Activated naive CD8-positive, alpha-beta T cell (primary cell): ENCODE measurements at regions not wholly inside any gene's neighbourhood (a gene's known extent, or its start where the extent isn't known, plus 50 kb on each side); places are given as distances from the start of the nearest gene placed in this dataset.

Source experiments
- H3K27ac Mint-ChIP-seq: one replicate; pipeline ENCODE4 v1.8.0; 2021; ENCODE audit warnings: mixed read lengths
- H3K27me3 Mint-ChIP-seq: one replicate; pipeline ENCODE4 v1.8.0; 2021; ENCODE audit warnings: mixed read lengths
- H3K36me3 Mint-ChIP-seq: one replicate; pipeline ENCODE4 v1.8.0; 2021; ENCODE audit warnings: mixed read lengths
- H3K4me1 Mint-ChIP-seq: one replicate; pipeline ENCODE4 v1.8.0; 2021; ENCODE audit warnings: low read depth, mixed read lengths
- H3K4me3 Mint-ChIP-seq: one replicate; pipeline ENCODE4 v1.8.0; 2021; ENCODE audit warnings: mild to moderate bottlenecking, mixed read lengths
- H3K9me3 Mint-ChIP-seq: one replicate; pipeline ENCODE4 v1.8.0; 2021; ENCODE audit warnings: low read depth, mixed read lengths

DNA sequence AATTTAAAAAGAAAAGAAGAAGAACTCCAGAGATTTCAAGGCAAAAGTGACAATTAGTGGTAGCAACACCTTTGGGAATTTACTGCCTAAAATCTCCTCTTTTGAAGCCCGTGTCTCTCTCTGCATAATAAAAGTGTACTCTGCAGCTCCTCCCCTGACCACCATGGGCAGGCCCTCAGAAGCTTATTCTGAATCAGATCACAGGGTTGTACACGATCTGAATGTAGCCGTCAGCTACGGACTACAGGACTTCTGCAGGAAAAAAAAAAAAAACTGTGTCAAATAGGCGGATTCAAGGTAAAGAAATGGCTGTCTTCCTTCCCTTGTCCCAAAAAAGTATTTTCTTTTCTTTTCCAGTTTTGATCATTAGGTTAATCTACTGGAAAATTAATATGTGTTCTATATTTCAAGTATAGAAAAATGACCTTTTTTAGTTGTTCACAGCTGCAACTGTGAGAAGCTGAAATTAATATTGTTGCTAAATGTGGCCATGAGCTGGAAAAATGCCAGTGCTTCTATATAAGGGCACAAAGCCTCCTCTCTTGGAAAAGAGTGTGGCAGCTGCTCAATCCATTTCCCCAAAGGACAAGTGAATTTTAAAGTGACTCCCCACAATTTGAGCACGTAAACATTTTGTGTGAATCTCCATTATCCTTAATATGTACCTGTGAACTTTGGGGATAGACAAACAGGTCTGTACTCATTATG is 397.4 kb downstream of the C6orf118 start:
- Mint-ChIP-seq H3K9me3 (no peaks in the 10 kb centered on the region), H3K4me3 (no peak overlapping the region), H3K27ac (no peak overlapping the region), H3K36me3 (no peaks in the 10 kb centered on the region), H3K27me3 (no peaks in the 10 kb centered on the region), H3K4me1 (no peaks in the 10 kb centered on the region)

DNA sequence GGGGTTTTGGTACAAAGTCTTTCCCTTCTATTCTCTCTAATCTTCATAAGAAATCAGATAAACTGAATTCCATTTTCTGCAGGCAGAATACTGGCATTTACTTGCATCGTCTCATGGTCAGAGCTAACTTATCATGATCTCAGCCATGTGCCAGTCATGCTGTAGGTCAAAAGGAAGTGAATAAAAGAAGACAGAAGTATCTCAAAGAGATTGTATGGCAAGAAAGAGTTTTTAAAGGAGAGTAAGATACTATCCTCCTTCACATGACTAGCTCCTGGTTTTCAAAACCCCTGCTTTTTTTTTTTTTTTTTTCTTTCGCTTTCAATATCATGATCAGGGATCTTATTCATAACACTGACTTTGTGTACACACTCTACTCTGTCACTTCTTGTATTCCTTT is 398.3 kb downstream of the C6orf118 start:
- no peaks in the 10 kb centered on the region for H3K27me3 Mint-ChIP-seq
- no peaks in the 10 kb centered on the region for H3K36me3 Mint-ChIP-seq
- no peak overlapping the region for H3K27ac Mint-ChIP-seq
- H3K4me1 Mint-ChIP-seq, result no peaks in the 10 kb centered on the region
- no peaks in the 10 kb centered on the region for H3K9me3 Mint-ChIP-seq
- H3K4me3 Mint-ChIP-seq, result no peak overlapping the region

DNA sequence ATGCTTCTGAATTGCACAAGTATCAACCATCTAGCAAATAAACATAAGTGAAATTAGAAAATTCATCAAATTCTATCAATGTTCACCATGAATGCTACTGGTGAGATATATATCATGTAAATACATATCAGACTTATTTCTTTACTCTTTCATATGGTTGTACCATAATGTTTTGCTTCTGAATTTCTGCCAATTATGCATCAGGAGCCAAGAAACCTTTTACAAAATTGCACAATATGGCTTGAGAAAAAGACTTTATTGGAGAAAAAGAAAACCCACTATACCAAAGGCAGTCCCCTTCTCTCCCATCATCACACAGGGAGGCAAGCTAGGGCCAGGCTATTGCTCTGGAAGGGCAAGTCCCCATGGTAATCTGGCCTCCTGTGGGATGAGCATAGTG is 402.6 kb downstream of the C6orf118 start:
- Mint-ChIP-seq H3K4me1 (no peaks in the 10 kb centered on the region), H3K27me3 (peaks cover 1% of the 10 kb centered on the region), H3K27ac (no peak overlapping the region), H3K4me3 (no peak overlapping the region), H3K9me3 (no peaks in the 10 kb centered on the region), H3K36me3 (no peaks in the 10 kb centered on the region)

DNA sequence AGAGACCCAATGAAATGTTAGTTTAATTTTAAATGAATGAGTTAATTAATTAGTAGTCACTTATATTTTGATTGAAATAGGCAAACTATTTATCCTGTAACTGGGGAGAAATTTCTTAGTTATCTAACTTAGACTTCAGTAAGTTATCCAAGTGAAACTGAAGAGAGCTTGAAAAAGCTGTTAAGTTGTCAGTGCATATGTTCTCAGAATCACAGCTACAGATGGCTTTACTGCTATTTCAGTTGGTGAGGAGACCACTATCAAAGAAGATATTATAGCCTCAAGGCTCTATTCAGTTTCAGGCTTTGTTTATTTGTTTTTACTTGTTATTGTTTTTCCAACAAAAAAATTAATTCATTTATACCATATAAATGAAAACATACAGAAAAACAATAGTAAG is 404.1 kb downstream of the C6orf118 start:
- Mint-ChIP-seq H3K4me1 (no peaks in the 10 kb centered on the region), H3K27me3 (peaks cover 1% of the 10 kb centered on the region), H3K9me3 (no peaks in the 10 kb centered on the region), H3K36me3 (no peaks in the 10 kb centered on the region), H3K27ac (no peak overlapping the region), H3K4me3 (no peak overlapping the region)

DNA sequence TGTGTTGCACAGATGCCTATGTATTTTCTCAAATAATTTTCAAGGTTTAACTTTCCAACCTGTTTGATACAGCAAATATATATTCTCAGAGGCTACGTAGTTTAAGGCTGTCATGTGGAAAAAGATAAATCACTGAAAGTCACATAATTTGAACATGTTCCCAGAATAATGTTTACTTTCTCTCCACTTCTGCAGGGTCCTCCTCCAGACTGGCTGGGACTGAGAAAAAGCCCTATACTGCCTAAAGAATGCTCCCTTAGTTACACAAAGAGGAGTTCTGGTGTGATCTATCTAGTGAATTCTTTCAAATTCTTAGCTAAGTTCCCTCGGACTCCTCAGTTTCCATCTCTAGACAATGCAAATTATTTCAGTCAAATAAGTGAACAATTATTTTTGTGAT is 411.0 kb downstream of the C6orf118 start:
- Mint-ChIP-seq H3K9me3 (peaks cover 5% of the 10 kb centered on the region), H3K27ac (no peak overlapping the region), H3K4me3 (no peak overlapping the region), H3K4me1 (no peaks in the 10 kb centered on the region), H3K36me3 (no peaks in the 10 kb centered on the region), H3K27me3 (peaks cover 1% of the 10 kb centered on the region)

DNA sequence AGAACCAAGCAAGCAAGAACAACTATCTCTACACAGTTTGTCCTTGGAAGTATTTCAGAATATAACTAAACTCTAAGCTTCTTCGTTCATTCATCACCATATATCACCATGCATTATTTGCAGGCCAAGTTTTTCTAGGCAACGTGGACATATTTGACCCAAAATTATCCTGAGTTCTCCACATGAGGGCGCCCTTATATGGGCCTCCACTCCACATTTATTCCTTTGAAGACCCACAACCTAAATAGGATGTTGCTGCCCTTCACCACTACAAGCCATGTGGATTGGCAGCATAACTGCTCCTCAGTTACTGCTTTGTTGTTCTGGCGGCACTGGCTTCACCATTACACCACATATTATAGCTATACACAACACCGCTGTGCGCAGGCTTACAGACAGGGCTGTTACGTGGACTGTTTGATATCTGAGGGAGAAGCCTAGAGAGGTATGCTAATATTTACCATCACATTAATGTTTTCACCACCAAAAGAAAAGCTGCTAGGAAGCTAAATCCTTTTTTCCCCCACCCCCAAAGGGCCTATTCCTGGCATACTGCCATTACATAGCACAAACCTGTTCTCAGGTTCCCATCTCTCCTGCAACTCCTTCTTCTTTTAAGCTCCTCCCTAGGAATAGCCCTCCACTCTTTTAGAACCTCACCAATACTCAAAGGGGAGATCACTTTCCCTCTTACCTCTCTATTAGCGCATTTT is 411.7 kb downstream of the C6orf118 start:
- Mint-ChIP-seq H3K36me3 (no peaks in the 10 kb centered on the region), H3K27ac (no peak overlapping the region)

DNA sequence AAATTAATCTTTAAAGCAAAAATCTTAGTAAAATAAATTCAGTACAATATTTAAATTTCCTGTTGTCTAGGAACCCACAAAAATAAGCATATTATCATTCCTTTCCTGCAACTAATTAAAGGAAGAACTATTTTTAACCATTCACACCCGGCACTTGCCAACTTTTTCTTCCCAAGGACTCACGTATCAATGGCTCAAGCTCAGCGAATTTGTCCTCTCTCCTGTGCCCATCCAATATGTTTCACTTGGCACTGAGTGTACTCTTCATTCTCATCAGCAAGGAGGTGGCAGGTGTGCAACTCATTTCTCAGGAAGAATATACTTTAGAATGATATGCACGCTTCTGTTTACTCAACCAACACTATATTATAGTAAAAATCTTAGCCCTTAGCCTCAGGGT is 419.4 kb downstream of the C6orf118 start:
- Mint-ChIP-seq H3K27me3 (no peaks in the 10 kb centered on the region), H3K36me3 (no peaks in the 10 kb centered on the region), H3K9me3 (peaks cover 3% of the 10 kb centered on the region), H3K4me1 (no peaks in the 10 kb centered on the region), H3K4me3 (no peak overlapping the region), H3K27ac (no peak overlapping the region)

More for the DNA sequence above, 411.7 kb downstream of the C6orf118 start:
- no peaks in the 10 kb centered on the region for H3K27me3 Mint-ChIP-seq
- peaks cover 5% of the 10 kb centered on the region for H3K9me3 Mint-ChIP-seq
- H3K4me3 Mint-ChIP-seq, result no peak overlapping the region
- no peaks in the 10 kb centered on the region for H3K4me1 Mint-ChIP-seq

DNA sequence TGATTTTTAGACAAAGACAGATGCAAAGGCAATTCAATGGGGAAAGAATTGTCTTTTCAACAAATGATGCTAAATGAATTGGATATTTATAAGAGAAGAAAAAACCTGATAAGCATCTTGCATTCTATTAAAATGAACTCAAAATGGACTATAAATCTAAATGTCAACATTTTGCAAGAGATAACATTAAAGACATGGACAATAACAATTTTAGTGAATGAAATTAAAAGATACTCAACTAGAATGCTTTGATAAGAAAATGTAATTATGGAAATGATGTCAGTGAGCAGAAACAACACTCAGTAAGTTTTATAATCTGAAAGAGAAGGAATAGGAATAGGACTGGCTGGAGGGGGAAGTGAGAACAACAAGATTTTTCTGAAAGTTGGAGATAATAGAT is 421.7 kb downstream of the C6orf118 start:
- H3K36me3 Mint-ChIP-seq, result no peaks in the 10 kb centered on the region
- H3K27ac Mint-ChIP-seq, result no peak overlapping the region
- no peaks in the 10 kb centered on the region for H3K4me1 Mint-ChIP-seq
- no peak overlapping the region for H3K4me3 Mint-ChIP-seq
- no peaks in the 10 kb centered on the region for H3K27me3 Mint-ChIP-seq
- H3K9me3 Mint-ChIP-seq, result no peaks in the 10 kb centered on the region

DNA sequence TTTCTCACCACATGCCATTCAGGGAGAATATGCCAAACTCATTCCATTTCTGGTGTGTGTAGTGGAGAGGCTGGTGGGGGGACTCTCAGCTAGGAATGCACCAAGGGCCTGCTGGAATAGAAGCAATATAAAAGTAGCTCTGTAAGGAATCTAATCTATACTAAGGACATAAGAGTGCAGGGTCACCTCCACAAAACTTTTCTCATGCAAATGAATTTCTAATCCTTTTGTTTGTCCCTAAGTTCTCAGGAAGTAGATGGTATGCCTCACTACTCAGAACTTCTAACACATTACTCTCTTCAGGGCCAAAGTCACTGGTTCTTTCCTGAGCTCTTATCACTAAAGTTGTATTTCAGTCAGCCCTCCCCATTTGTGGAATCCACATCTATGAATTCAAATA is 427.2 kb downstream of the C6orf118 start:
- H3K9me3 Mint-ChIP-seq, result no peaks in the 10 kb centered on the region
- no peak overlapping the region for H3K4me3 Mint-ChIP-seq
- H3K4me1 Mint-ChIP-seq, result no peaks in the 10 kb centered on the region
- H3K36me3 Mint-ChIP-seq, result no peaks in the 10 kb centered on the region
- H3K27me3 Mint-ChIP-seq, result no peaks in the 10 kb centered on the region
- no peak overlapping the region for H3K27ac Mint-ChIP-seq

DNA sequence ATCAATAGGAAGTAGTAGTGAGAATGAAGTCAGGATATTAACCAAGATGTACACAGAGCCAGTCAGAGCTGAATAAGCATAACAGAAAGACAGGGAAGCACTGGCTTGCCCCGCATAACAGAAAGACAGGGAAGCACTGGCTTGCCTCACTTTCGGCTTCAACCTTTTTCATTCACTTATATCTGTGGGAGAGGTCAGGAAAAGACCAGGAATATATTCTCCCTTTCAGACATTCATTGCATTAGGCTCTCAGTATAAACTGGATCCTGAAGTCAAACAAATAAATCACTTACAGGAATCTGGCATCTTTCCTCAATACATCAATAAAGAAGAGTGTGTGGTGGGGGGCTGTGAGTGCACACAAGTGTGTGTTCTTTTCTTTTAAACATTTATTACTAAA is 437.6 kb downstream of the C6orf118 start:
- Mint-ChIP-seq H3K4me3 (no peak overlapping the region), H3K9me3 (peaks cover 4% of the 10 kb centered on the region), H3K4me1 (no peaks in the 10 kb centered on the region), H3K27me3 (no peaks in the 10 kb centered on the region), H3K27ac (no peak overlapping the region), H3K36me3 (no peaks in the 10 kb centered on the region)

DNA sequence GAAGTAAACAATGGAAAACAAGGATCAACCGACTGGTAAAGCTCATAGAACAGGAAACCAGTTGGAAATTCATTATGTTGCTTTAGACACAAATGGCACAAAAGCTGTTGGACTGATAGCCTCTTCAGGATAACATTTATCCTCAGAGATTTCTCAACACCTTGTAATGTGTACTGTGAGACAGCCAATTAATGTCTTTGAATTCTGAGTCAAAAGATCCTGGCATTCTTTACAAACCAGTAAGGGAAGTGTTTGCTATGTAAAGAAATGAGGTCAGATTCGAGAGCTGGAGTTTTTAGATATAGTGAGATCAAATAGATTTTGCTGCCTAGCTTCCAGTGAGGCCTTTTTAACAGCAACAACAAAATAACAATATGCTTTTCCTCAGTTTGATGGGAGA is 439.2 kb downstream of the C6orf118 start:
- H3K27ac Mint-ChIP-seq, result no peak overlapping the region
- H3K4me1 Mint-ChIP-seq, result no peaks in the 10 kb centered on the region
- H3K4me3 Mint-ChIP-seq, result no peak overlapping the region
- no peaks in the 10 kb centered on the region for H3K36me3 Mint-ChIP-seq
- peaks cover 11% of the 10 kb centered on the region for H3K9me3 Mint-ChIP-seq
- no peaks in the 10 kb centered on the region for H3K27me3 Mint-ChIP-seq

DNA sequence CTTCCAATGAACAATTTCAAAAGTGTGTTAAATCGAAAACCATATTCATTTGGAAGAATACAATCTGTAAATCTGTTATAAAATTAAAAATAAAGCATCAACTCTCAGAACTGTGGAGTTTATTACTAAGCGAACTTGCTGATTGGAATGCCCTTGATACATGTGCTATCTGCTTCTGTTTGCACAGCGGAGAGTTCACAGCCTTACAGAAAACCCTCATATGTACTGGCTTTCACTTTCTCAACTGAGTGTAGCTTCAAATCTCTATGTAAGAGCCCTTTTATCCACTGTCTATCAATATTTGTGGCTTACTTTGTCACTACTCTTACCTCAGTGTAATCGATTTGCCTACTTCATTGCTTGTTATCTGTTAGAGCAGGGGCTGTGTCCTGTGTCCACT is 447.4 kb downstream of the C6orf118 start:
- Mint-ChIP-seq H3K36me3 (no peaks in the 10 kb centered on the region), H3K4me1 (no peaks in the 10 kb centered on the region), H3K27me3 (no peaks in the 10 kb centered on the region), H3K27ac (no peak overlapping the region), H3K4me3 (no peak overlapping the region), H3K9me3 (peaks cover 9% of the 10 kb centered on the region)

DNA sequence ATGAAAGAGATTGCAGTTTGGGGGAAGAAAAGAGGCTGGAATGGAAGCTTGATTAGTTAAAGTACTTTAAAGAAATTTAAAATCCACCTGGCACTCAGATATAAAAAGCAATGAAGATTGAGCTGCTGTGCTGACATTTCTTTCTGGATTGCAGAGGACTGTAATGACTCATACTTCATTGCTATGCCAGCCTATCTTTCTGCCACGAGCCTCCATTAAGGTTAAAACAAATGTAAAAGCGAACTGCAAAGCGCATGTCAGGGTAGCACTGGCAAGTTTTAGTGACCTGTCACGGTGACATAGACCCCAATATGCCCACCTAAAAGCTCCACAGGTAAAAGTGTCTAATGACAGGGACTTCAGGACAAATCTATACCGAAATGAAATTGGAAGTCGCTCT is 449.6 kb downstream of the C6orf118 start:
- Mint-ChIP-seq H3K4me1 (no peaks in the 10 kb centered on the region), H3K27ac (no peak overlapping the region), H3K27me3 (no peaks in the 10 kb centered on the region), H3K4me3 (no peak overlapping the region), H3K9me3 (no peaks in the 10 kb centered on the region), H3K36me3 (no peaks in the 10 kb centered on the region)

DNA sequence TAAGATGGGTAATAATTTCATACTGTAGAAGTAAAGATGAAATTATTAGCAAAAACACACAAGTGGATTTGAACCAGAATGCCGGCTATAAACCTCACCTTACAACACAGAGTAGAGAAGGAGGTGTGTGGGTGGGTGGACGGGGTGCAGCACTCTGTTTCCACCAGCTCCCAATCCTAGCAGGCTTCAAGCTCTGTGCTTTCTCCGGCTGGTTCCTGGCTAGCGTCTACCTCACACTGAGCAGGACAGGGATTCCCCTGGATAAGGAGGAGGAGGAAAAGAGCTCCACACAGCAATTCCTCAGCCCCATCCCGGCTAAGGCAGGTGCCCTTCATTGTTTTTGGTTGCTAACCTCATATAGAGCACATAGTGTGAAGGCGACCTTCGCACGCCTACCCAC is 453.3 kb downstream of the C6orf118 start:
- H3K9me3 Mint-ChIP-seq, result no peaks in the 10 kb centered on the region

DNA sequence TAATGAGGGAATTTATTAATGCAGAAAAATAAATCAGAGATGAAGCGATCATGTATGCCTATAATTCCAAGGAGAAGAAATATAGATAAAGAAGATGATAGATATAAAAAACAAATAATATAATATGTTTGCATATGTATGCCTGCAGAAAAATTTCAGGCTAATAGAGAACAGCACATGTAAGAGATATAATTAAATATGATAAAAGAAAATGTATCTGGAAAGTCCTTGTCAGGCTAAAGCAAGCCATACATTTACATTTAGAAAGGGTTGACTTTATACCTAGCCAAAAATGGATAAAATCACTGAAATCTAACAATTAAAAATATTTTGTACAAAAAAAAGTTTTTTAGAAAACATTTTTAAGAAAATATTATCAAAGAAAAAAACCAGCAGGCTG is 454.1 kb downstream of the C6orf118 start:
- Mint-ChIP-seq H3K9me3 (no peaks in the 10 kb centered on the region), H3K4me1 (no peaks in the 10 kb centered on the region), H3K4me3 (no peak overlapping the region), H3K36me3 (no peaks in the 10 kb centered on the region), H3K27me3 (no peaks in the 10 kb centered on the region), H3K27ac (no peak overlapping the region)

More for the DNA sequence above, 453.3 kb downstream of the C6orf118 start:
- Mint-ChIP-seq H3K4me1 (no peaks in the 10 kb centered on the region), H3K4me3 (no peak overlapping the region), H3K36me3 (no peaks in the 10 kb centered on the region), H3K27me3 (no peaks in the 10 kb centered on the region), H3K27ac (no peak overlapping the region)

DNA sequence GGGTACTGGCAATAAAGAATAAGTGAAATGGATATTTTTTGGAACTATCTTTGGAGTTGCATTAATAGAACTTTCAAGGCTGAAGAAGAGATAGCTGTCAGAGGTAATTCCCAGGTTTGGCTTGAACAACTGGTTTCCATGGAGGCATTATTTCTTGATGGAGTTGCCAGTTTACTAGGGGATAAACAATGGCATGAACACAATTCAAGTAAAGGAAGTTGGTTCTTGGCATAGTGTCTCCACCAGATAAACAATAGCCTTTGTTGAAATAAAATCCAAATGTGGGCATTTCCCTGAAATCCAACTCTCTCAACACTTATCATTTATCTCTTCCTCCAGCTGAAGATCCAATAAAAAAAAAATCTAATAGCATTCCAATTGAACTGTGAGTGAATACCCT is 454.9 kb downstream of the C6orf118 start:
- Mint-ChIP-seq H3K36me3 (no peaks in the 10 kb centered on the region), H3K4me3 (no peak overlapping the region), H3K27me3 (no peaks in the 10 kb centered on the region), H3K4me1 (no peaks in the 10 kb centered on the region), H3K27ac (no peak overlapping the region), H3K9me3 (no peaks in the 10 kb centered on the region)
